ENCODE measurements at regions not wholly inside any gene's neighbourhood (a gene's known extent, or its start where the extent isn't known, plus 50 kb on each side); places are given as distances from the start of the nearest gene placed in this dataset.
A peak's percentile ranks its signal among the peaks of the same experiment; 100 is the strongest.

GRCh38 chr7:41835976-41836530 is 133.2 kb upstream of the INHBA start:
- no peak for DNase-seq
- Mint-ChIP-seq H3K27ac (no peak overlapping the region), H3K4me3 (no peak overlapping the region), H3K36me3 (no peaks in the 10 kb centered on the region), H3K4me1 (peaks cover 2% of the 10 kb centered on the region), H3K9me3 (peaks cover 8% of the 10 kb centered on the region), H3K27me3 (peaks cover 5% of the 10 kb centered on the region)
- ATAC-seq (ENCODE audit: low read depth), result no peak
- POLR2A ChIA-PET, result no interaction called here

- POLR2A ChIA-PET, result no interaction called here
- Mint-ChIP-seq H3K27ac (no peak overlapping the region), H3K27me3 (peaks cover 3% of the 10 kb centered on the region), H3K9me3 (peaks cover 9% of the 10 kb centered on the region), H3K4me3 (no peak overlapping the region), H3K4me1 (peaks cover 2% of the 10 kb centered on the region), H3K36me3 (no peaks in the 10 kb centered on the region)
- ATAC-seq (ENCODE audit: low read depth), result no peak
- DNase-seq, result no peak
Observed at GRCh38 chr7:41834805-41835694, 132.2 kb upstream of the INHBA start.

GRCh38 chr7:41832941-41833340 is 130.1 kb upstream of the INHBA start:
- H3K9me3 Mint-ChIP-seq, result peaks cover 7% of the 10 kb centered on the region
- no peak for ATAC-seq (ENCODE audit: low read depth)

GRCh38 chr7:41830271-41830670 is 127.4 kb upstream of the INHBA start:
- ATAC-seq (ENCODE audit: low read depth), result no peak
- POLR2A ChIA-PET, result no interaction called here
- H3K27me3 Mint-ChIP-seq, result no peaks in the 10 kb centered on the region
- no peak overlapping the region for H3K27ac Mint-ChIP-seq
- H3K36me3 Mint-ChIP-seq, result no peaks in the 10 kb centered on the region
- H3K9me3 Mint-ChIP-seq, result peaks cover 7% of the 10 kb centered on the region
- no peak overlapping the region for H3K4me3 Mint-ChIP-seq
- no peak for DNase-seq
- H3K4me1 Mint-ChIP-seq, result peaks cover 2% of the 10 kb centered on the region

More at GRCh38 chr7:41832941-41833340, 130.1 kb upstream of the INHBA start:
- Mint-ChIP-seq H3K27me3 (no peaks in the 10 kb centered on the region), H3K36me3 (no peaks in the 10 kb centered on the region), H3K4me3 (no peak overlapping the region), H3K4me1 (peaks cover 2% of the 10 kb centered on the region), H3K27ac (no peak overlapping the region)
- no peak for DNase-seq
- POLR2A ChIA-PET, result no interaction called here

GRCh38 chr7:41828911-41829310 is 126.0 kb upstream of the INHBA start:
- Mint-ChIP-seq H3K9me3 (peaks cover 7% of the 10 kb centered on the region), H3K27ac (no peak overlapping the region), H3K36me3 (no peaks in the 10 kb centered on the region), H3K4me3 (no peak overlapping the region), H3K4me1 (peaks cover 3% of the 10 kb centered on the region), H3K27me3 (no peaks in the 10 kb centered on the region)
- ATAC-seq (ENCODE audit: low read depth) (no peak), DNase-seq (no peak)
- POLR2A ChIA-PET, result no interaction called here

- peaks cover 3% of the 10 kb centered on the region for H3K4me1 Mint-ChIP-seq
- POLR2A ChIA-PET, result no interaction called here
- peaks cover 2% of the 10 kb centered on the region for H3K27me3 Mint-ChIP-seq
- no peak overlapping the region for H3K4me3 Mint-ChIP-seq
- no peak overlapping the region for H3K27ac Mint-ChIP-seq
- ATAC-seq (ENCODE audit: low read depth), result no peak
- no peak for DNase-seq
- peaks cover 3% of the 10 kb centered on the region for H3K9me3 Mint-ChIP-seq
- H3K36me3 Mint-ChIP-seq, result peaks cover 1% of the 10 kb centered on the region
Observed at GRCh38 chr7:41826641-41827040, 123.8 kb upstream of the INHBA start.

GRCh38 chr7:41825927-41826480 is 123.1 kb upstream of the INHBA start:
- POLR2A ChIA-PET, result no interaction called here
- ATAC-seq (ENCODE audit: low read depth), result no peak
- Mint-ChIP-seq H3K4me1 (peaks cover 2% of the 10 kb centered on the region), H3K27ac (no peak overlapping the region), H3K27me3 (peaks cover 2% of the 10 kb centered on the region), H3K4me3 (no peak overlapping the region), H3K9me3 (peaks cover 3% of the 10 kb centered on the region), H3K36me3 (peaks cover 1% of the 10 kb centered on the region)
- DNase-seq, result no peak

- peaks cover 2% of the 10 kb centered on the region for H3K4me1 Mint-ChIP-seq
- H3K36me3 Mint-ChIP-seq, result peaks cover 1% of the 10 kb centered on the region
- no peak for DNase-seq
- no peak overlapping the region for H3K27ac Mint-ChIP-seq
- ATAC-seq (ENCODE audit: low read depth), result no peak
- no peak overlapping the region for H3K4me3 Mint-ChIP-seq
- H3K27me3 Mint-ChIP-seq, result peaks cover 6% of the 10 kb centered on the region
- POLR2A ChIA-PET, result no interaction called here
- H3K9me3 Mint-ChIP-seq, result peaks cover 3% of the 10 kb centered on the region
Observed at GRCh38 chr7:41824284-41824683, 121.4 kb upstream of the INHBA start.

- ATAC-seq (ENCODE audit: low read depth) (no peak), DNase-seq (no peak)
- Mint-ChIP-seq H3K4me1 (peaks cover 7% of the 10 kb centered on the region), H3K4me3 (no peak overlapping the region), H3K27me3 (peaks cover 13% of the 10 kb centered on the region), H3K27ac (peak overlapping the region; percentile 52), H3K36me3 (peaks cover 3% of the 10 kb centered on the region), H3K9me3 (peaks cover 4% of the 10 kb centered on the region)
- POLR2A ChIA-PET, result no interaction called here
Observed at GRCh38 chr7:41822259-41822817, 119.4 kb upstream of the INHBA start.

- Mint-ChIP-seq H3K36me3 (peaks cover 3% of the 10 kb centered on the region), H3K27me3 (peaks cover 13% of the 10 kb centered on the region), H3K27ac (no peak overlapping the region), H3K4me3 (no peak overlapping the region), H3K9me3 (peaks cover 4% of the 10 kb centered on the region), H3K4me1 (peaks cover 12% of the 10 kb centered on the region)
- DNase-seq, result no peak
- ATAC-seq (ENCODE audit: low read depth), result no peak
- POLR2A ChIA-PET, result no interaction called here
Observed at GRCh38 chr7:41821521-41822213, 118.8 kb upstream of the INHBA start.

- H3K27ac Mint-ChIP-seq, result no peak overlapping the region
- H3K4me1 Mint-ChIP-seq, result peaks cover 26% of the 10 kb centered on the region
- POLR2A ChIA-PET, result no interaction called here
- DNase-seq (no peak), ATAC-seq (ENCODE audit: low read depth) (no peak)
- peaks cover 4% of the 10 kb centered on the region for H3K9me3 Mint-ChIP-seq
- peaks cover 3% of the 10 kb centered on the region for H3K36me3 Mint-ChIP-seq
- peaks cover 13% of the 10 kb centered on the region for H3K27me3 Mint-ChIP-seq
- no peak overlapping the region for H3K4me3 Mint-ChIP-seq
Observed at GRCh38 chr7:41820111-41820671, 117.3 kb upstream of the INHBA start.

GRCh38 chr7:41819645-41820044 is 116.8 kb upstream of the INHBA start:
- no peak for ATAC-seq (ENCODE audit: low read depth)
- POLR2A ChIA-PET, result no interaction called here
- peaks cover 4% of the 10 kb centered on the region for H3K9me3 Mint-ChIP-seq
- peaks cover 3% of the 10 kb centered on the region for H3K36me3 Mint-ChIP-seq
- no peak for DNase-seq
- H3K4me3 Mint-ChIP-seq, result no peak overlapping the region
- H3K27me3 Mint-ChIP-seq, result peaks cover 13% of the 10 kb centered on the region
- H3K27ac Mint-ChIP-seq, result no peak overlapping the region
- peaks cover 32% of the 10 kb centered on the region for H3K4me1 Mint-ChIP-seq

- Mint-ChIP-seq H3K4me3 (no peak overlapping the region), H3K36me3 (peaks cover 3% of the 10 kb centered on the region), H3K9me3 (peaks cover 4% of the 10 kb centered on the region), H3K4me1 (peaks cover 36% of the 10 kb centered on the region), H3K27me3 (peaks cover 14% of the 10 kb centered on the region), H3K27ac (no peak overlapping the region)
- POLR2A ChIA-PET, result no interaction called here
- ATAC-seq (ENCODE audit: low read depth) (no peak), DNase-seq (no peak)
Observed at GRCh38 chr7:41818765-41819398, 116.0 kb upstream of the INHBA start.

All from activated naive CD8-positive, alpha-beta T cell treated with anti-CD3 and anti-CD28 coated beads, Interleukin-2, amount 10 ng/mL, durations not matched to agents 7 days and 5 days (primary cell).